ENCODE measurements at regions not wholly inside any gene's neighbourhood (a gene's known extent, or its start where the extent isn't known, plus 50 kb on each side); places are given as distances from the start of the nearest gene placed in this dataset.
"Not testable (repeated sequence)": the region's sequence is repeated elsewhere in the genome, so short reads cannot be mapped to it uniquely, and the experiment has no call there.

GRCh38 chr4:57312296-57312695 is 202.1 kb upstream of the IGFBP7 start:
- H3K27me3 ChIP-seq (ENCODE audit: control insufficient read depth, insufficient read depth, low read length): peaks cover 17% of the 10 kb centered on the region
- H3K36me3 ChIP-seq (ENCODE audit: insufficient read depth, low read length): no peaks in the 10 kb centered on the region
- H3K4me3 ChIP-seq (ENCODE audit: low read length): no peak overlapping the region
- no peak overlapping the region for H3K4me2 ChIP-seq (ENCODE audit: low read length)
- H3K9ac ChIP-seq (ENCODE audit: low read depth, low read length): no peak overlapping the region
- H3K4me1 ChIP-seq (ENCODE audit: control insufficient read depth, insufficient read depth, low read length): no peaks in the 10 kb centered on the region
- no peaks in the 10 kb centered on the region for H3K9me3 ChIP-seq (replicated peaks; ENCODE audit: low read length)

- H3K9me3 ChIP-seq (replicated peaks; ENCODE audit: low read length): no peaks in the 10 kb centered on the region
- no peak overlapping the region for H3K4me3 ChIP-seq (ENCODE audit: low read length)
- H3K4me1 ChIP-seq (ENCODE audit: control insufficient read depth, insufficient read depth, low read length): no peaks in the 10 kb centered on the region
- H3K9ac ChIP-seq (ENCODE audit: low read depth, low read length): no peak overlapping the region
- H3K36me3 ChIP-seq (ENCODE audit: insufficient read depth, low read length): no peaks in the 10 kb centered on the region
- peaks cover 17% of the 10 kb centered on the region for H3K27me3 ChIP-seq (ENCODE audit: control insufficient read depth, insufficient read depth, low read length)
- no peak overlapping the region for H3K4me2 ChIP-seq (ENCODE audit: low read length)
These were observed 199.5 kb upstream of the IGFBP7 start for GRCh38 chr4:57309658-57310057.

- H3K9me3 ChIP-seq (replicated peaks; ENCODE audit: low read length): no peaks in the 10 kb centered on the region
- no peak overlapping the region for H3K9ac ChIP-seq (ENCODE audit: low read depth, low read length)
- H3K4me3 ChIP-seq (ENCODE audit: low read length): no peak overlapping the region
- no peak overlapping the region for H3K4me2 ChIP-seq (ENCODE audit: low read length)
- no peaks in the 10 kb centered on the region for H3K36me3 ChIP-seq (ENCODE audit: insufficient read depth, low read length)
- H3K4me1 ChIP-seq (ENCODE audit: control insufficient read depth, insufficient read depth, low read length): no peaks in the 10 kb centered on the region
- H3K27me3 ChIP-seq (ENCODE audit: control insufficient read depth, insufficient read depth, low read length): peaks cover 17% of the 10 kb centered on the region
These were observed 198.1 kb upstream of the IGFBP7 start for GRCh38 chr4:57308301-57308700.

- Histone ChIP-seq H3K4me3 (ENCODE audit: low read length) (no peak overlapping the region), H3K9ac (ENCODE audit: low read depth, low read length) (no peak overlapping the region), H3K4me2 (ENCODE audit: low read length) (no peak overlapping the region), H3K9me3 (replicated peaks; ENCODE audit: low read length) (no peaks in the 10 kb centered on the region), H3K27me3 (ENCODE audit: control insufficient read depth, insufficient read depth, low read length) (peaks cover 8% of the 10 kb centered on the region), H3K36me3 (ENCODE audit: insufficient read depth, low read length) (no peaks in the 10 kb centered on the region), H3K4me1 (ENCODE audit: control insufficient read depth, insufficient read depth, low read length) (no peaks in the 10 kb centered on the region)
These were observed 195.7 kb upstream of the IGFBP7 start for GRCh38 chr4:57305836-57306235.

GRCh38 chr4:57303012-57303751 is 193.0 kb upstream of the IGFBP7 start:
- Histone ChIP-seq H3K36me3 (ENCODE audit: insufficient read depth, low read length) (no peaks in the 10 kb centered on the region), H3K4me2 (ENCODE audit: low read length) (no peak overlapping the region), H3K9me3 (replicated peaks; ENCODE audit: low read length) (no peaks in the 10 kb centered on the region), H3K9ac (ENCODE audit: low read depth, low read length) (no peak overlapping the region), H3K4me1 (ENCODE audit: control insufficient read depth, insufficient read depth, low read length) (no peaks in the 10 kb centered on the region), H3K27me3 (ENCODE audit: control insufficient read depth, insufficient read depth, low read length) (no peaks in the 10 kb centered on the region), H3K4me3 (ENCODE audit: low read length) (no peak overlapping the region)

GRCh38 chr4:57300300-57300699 is 190.1 kb upstream of the IGFBP7 start:
- H3K4me3 ChIP-seq (ENCODE audit: low read length); H3K27me3 ChIP-seq (ENCODE audit: control insufficient read depth, insufficient read depth, low read length); H3K36me3 ChIP-seq (ENCODE audit: insufficient read depth, low read length); H3K4me2 ChIP-seq (ENCODE audit: low read length); H3K4me1 ChIP-seq (ENCODE audit: control insufficient read depth, insufficient read depth, low read length); H3K9me3 ChIP-seq (replicated peaks; ENCODE audit: low read length); H3K9ac ChIP-seq (ENCODE audit: low read depth, low read length): not testable (repeated sequence)

- no peak overlapping the region for H3K4me3 ChIP-seq (ENCODE audit: low read length)
These were observed 181.7 kb upstream of the IGFBP7 start for GRCh38 chr4:57291911-57292310.

GRCh38 chr4:57287687-57288604 is 177.8 kb upstream of the IGFBP7 start:
- Histone ChIP-seq H3K27me3 (ENCODE audit: control insufficient read depth, insufficient read depth, low read length) (peaks cover 3% of the 10 kb centered on the region), H3K9ac (ENCODE audit: low read depth, low read length) (no peak overlapping the region), H3K4me1 (ENCODE audit: control insufficient read depth, insufficient read depth, low read length) (no peaks in the 10 kb centered on the region), H3K4me3 (ENCODE audit: low read length) (no peak overlapping the region), H3K9me3 (replicated peaks; ENCODE audit: low read length) (no peaks in the 10 kb centered on the region), H3K36me3 (ENCODE audit: insufficient read depth, low read length) (no peaks in the 10 kb centered on the region), H3K4me2 (ENCODE audit: low read length) (no peak overlapping the region)

More at GRCh38 chr4:57291911-57292310, 181.7 kb upstream of the IGFBP7 start:
- H3K9me3 ChIP-seq (replicated peaks; ENCODE audit: low read length): no peaks in the 10 kb centered on the region
- no peaks in the 10 kb centered on the region for H3K4me1 ChIP-seq (ENCODE audit: control insufficient read depth, insufficient read depth, low read length)
- H3K9ac ChIP-seq (ENCODE audit: low read depth, low read length): no peak overlapping the region
- no peaks in the 10 kb centered on the region for H3K36me3 ChIP-seq (ENCODE audit: insufficient read depth, low read length)
- H3K27me3 ChIP-seq (ENCODE audit: control insufficient read depth, insufficient read depth, low read length): peaks cover 3% of the 10 kb centered on the region
- H3K4me2 ChIP-seq (ENCODE audit: low read length): no peak overlapping the region

GRCh38 chr4:57282933-57283310 is 172.7 kb upstream of the IGFBP7 start:
- Histone ChIP-seq H3K27me3 (ENCODE audit: control insufficient read depth, insufficient read depth, low read length) (peaks cover 6% of the 10 kb centered on the region), H3K4me3 (ENCODE audit: low read length) (no peak overlapping the region), H3K9me3 (replicated peaks; ENCODE audit: low read length) (no peaks in the 10 kb centered on the region), H3K9ac (ENCODE audit: low read depth, low read length) (no peak overlapping the region), H3K4me2 (ENCODE audit: low read length) (no peak overlapping the region), H3K36me3 (ENCODE audit: insufficient read depth, low read length) (no peaks in the 10 kb centered on the region), H3K4me1 (ENCODE audit: control insufficient read depth, insufficient read depth, low read length) (no peaks in the 10 kb centered on the region)

GRCh38 chr4:57280481-57280880 is 170.3 kb upstream of the IGFBP7 start:
- peaks cover 6% of the 10 kb centered on the region for H3K27me3 ChIP-seq (ENCODE audit: control insufficient read depth, insufficient read depth, low read length)

GRCh38 chr4:57278780-57279179 is 168.6 kb upstream of the IGFBP7 start:
- Histone ChIP-seq H3K4me2 (ENCODE audit: low read length) (no peak overlapping the region), H3K4me3 (ENCODE audit: low read length) (no peak overlapping the region), H3K9me3 (replicated peaks; ENCODE audit: low read length) (no peaks in the 10 kb centered on the region), H3K27me3 (ENCODE audit: control insufficient read depth, insufficient read depth, low read length) (peaks cover 6% of the 10 kb centered on the region), H3K36me3 (ENCODE audit: insufficient read depth, low read length) (no peaks in the 10 kb centered on the region), H3K9ac (ENCODE audit: low read depth, low read length) (no peak overlapping the region), H3K4me1 (ENCODE audit: control insufficient read depth, insufficient read depth, low read length) (no peaks in the 10 kb centered on the region)

More at GRCh38 chr4:57280481-57280880, 170.3 kb upstream of the IGFBP7 start:
- H3K4me1 ChIP-seq (ENCODE audit: control insufficient read depth, insufficient read depth, low read length): no peaks in the 10 kb centered on the region
- no peak overlapping the region for H3K4me2 ChIP-seq (ENCODE audit: low read length)
- no peak overlapping the region for H3K4me3 ChIP-seq (ENCODE audit: low read length)
- no peaks in the 10 kb centered on the region for H3K36me3 ChIP-seq (ENCODE audit: insufficient read depth, low read length)
- H3K9ac ChIP-seq (ENCODE audit: low read depth, low read length): no peak overlapping the region
- H3K9me3 ChIP-seq (replicated peaks; ENCODE audit: low read length): no peaks in the 10 kb centered on the region
